ENCODE measurements at regions not wholly inside any gene's neighbourhood (a gene's known extent, or its start where the extent isn't known, plus 50 kb on each side); places are given as distances from the start of the nearest gene placed in this dataset.

DNA sequence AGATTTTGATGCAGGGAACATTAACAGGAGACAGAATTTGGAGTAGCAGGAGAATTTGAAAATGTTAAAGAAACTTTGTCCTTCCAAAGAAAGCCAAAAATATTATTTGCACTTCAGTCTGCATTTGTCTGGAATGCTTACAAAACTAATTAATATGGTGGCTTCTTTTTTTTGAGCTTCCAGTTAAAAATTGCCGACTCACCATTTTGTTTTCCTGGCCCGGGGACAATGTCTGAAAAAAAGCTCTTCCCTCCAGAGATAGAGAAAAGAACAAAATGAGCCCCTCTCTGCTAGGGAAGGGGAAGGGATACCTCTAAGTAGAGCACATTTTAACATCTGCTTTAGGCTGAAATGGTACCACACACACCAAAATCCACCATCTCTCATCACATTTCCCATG lies 360.8 kb downstream of the SOX9 start:
- Histone ChIP-seq H3K27ac (no peak overlapping the region), H3K4me1 (no peaks in the 10 kb centered on the region), H3K4me3 (no peak overlapping the region), H3K9me3 (no peaks in the 10 kb centered on the region), H3K36me3 (ENCODE audit: low read depth, missing control alignments) (no peaks in the 10 kb centered on the region), H3K27me3 (no peaks in the 10 kb centered on the region)
- intact Hi-C loops (cut with DNase I; ENCODE audit: low total_unique reads), result no loop called here
- 51 to 68% methylated on average over 2 of the region's 2 CpGs for WGBS, 2 donors
- DNase-seq, result no peak
- TF ChIP-seq POLR2A (IDR thresholded peaks at IDR 0.05) (no peak), CTCF (IDR thresholded peaks at IDR 0.05) (no peak)

DNA sequence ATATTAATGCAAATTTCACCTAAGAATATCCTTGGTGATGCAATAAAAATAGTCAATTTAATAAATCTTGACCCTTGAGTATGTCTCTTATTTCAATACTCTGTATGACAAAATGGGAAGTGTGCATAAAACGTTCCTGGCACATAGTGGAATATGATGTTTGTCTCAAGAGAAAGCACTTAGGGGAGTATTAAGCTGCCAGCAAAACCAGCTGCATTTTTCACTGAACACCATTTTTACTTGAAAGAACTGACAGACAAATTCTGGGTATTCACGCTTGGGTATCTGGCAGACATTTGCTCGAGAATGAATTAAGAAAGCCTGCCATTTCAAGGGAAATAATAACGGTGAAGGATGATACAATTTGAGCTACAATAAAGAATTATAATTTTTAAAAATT lies 364.8 kb downstream of the SOX9 start:
- H3K27me3 ChIP-seq, result no peaks in the 10 kb centered on the region
- no peaks in the 10 kb centered on the region for H3K4me1 ChIP-seq
- WGBS, 2 donors, result 84 to 93% methylated on average over 4 of the region's 4 CpGs
- H3K36me3 ChIP-seq (ENCODE audit: low read depth, missing control alignments), result no peaks in the 10 kb centered on the region
- H3K9me3 ChIP-seq, result no peaks in the 10 kb centered on the region
- H3K4me3 ChIP-seq, result no peak overlapping the region
- TF ChIP-seq CTCF (IDR thresholded peaks at IDR 0.05), result no peak
- TF ChIP-seq POLR2A (IDR thresholded peaks at IDR 0.05), result no peak
- DNase-seq, result no peak
- intact Hi-C loops (cut with DNase I; ENCODE audit: low total_unique reads), result no loop called here
- no peak overlapping the region for H3K27ac ChIP-seq

- H3K27me3 ChIP-seq, result no peaks in the 10 kb centered on the region
- DNase-seq, result no peak
- TF ChIP-seq POLR2A (IDR thresholded peaks at IDR 0.05), result no peak
- TF ChIP-seq CTCF (IDR thresholded peaks at IDR 0.05), result no peak
- H3K27ac ChIP-seq, result no peak overlapping the region
- H3K36me3 ChIP-seq (ENCODE audit: low read depth, missing control alignments), result no peaks in the 10 kb centered on the region
- intact Hi-C loops (cut with DNase I; ENCODE audit: low total_unique reads), result no loop called here
- no peaks in the 10 kb centered on the region for H3K9me3 ChIP-seq
- H3K4me3 ChIP-seq, result no peak overlapping the region
- H3K4me1 ChIP-seq, result no peaks in the 10 kb centered on the region
These were observed 366.0 kb downstream of the SOX9 start for GRCh38 chr17:72486806-72487205.

DNA sequence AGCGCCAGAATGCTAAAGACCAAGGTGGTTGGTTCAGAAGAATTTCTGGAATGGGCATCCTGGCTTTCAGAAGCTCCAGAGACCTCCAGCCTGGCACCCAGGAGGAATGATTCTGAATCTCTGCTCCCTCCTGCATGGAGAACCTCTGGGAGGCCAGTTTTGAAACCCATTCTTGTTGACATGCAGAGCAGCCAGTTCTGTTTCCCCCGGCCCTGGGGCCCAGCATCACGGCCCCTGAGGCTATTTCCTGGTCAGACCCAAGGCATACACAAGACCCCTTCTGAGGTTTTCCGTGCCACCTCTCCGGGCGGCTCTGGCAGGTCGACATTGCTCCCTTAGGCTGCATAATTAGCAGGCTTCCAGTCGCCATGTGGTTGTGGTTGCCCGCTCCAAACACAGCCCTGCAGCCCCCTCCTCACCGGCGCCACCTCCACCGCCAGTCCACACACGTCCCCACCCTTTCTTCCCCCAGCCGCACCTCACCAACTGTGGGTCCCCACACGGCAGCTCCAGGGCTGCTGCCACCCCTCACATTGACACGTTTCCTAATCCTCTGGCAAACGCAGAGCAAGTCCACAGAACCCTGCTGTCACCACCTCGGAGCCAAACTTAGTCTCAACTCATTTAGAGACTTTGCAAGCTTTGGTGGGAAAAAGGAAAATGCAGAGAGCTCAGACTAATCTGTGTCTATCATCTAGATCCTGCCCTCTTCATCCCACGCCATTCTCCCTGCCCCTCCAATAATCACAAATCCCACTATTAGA lies 367.1 kb downstream of the SOX9 start:
- no peaks in the 10 kb centered on the region for H3K9me3 ChIP-seq
- WGBS, 2 donors, result 66 to 72% methylated on average over 16 to 19 of the region's 19 CpGs
- no peaks in the 10 kb centered on the region for H3K4me1 ChIP-seq
- no peak overlapping the region for H3K4me3 ChIP-seq
- no peak overlapping the region for H3K27ac ChIP-seq
- no peaks in the 10 kb centered on the region for H3K36me3 ChIP-seq (ENCODE audit: low read depth, missing control alignments)
- H3K27me3 ChIP-seq, result no peaks in the 10 kb centered on the region
- intact Hi-C loops (cut with DNase I; ENCODE audit: low total_unique reads), result no loop called here
- TF ChIP-seq POLR2A (IDR thresholded peaks at IDR 0.05), result no peak
- no peak for TF ChIP-seq CTCF (IDR thresholded peaks at IDR 0.05)
- DNase-seq, result no peak

Data from testis (tissue), 2 donors.